GM23338 (cell line): ENCODE measurements at regions not wholly inside any gene's neighbourhood (a gene's known extent, or its start where the extent isn't known, plus 50 kb on each side); places are given as distances from the start of the nearest gene placed in this dataset.

Experiments used
- ATAC-seq: fragments of 200-7000 bp; cut with Tn5 transposase; 3 replicates; pipeline ENCODE4 v1.9.1; 2020
- DNase-seq: peaks from one replicate; pipeline ENCODE4 v3.0.0-alpha.2; 2015; ENCODE audit warnings: low spot score
- H2AFZ ChIP-seq: fragments of 200-600 bp; sonication (generic); 2 replicates; pipeline ENCODE4 v1.8.0; 2016; ENCODE audit warnings: antibody characterized with exemption, mild to moderate bottlenecking, moderate library complexity
- H3F3A ChIP-seq: fragments of 200-600 bp; sonication (generic); replicated peaks from 2 replicates; pipeline ENCODE4 v1.8.0; 2017; ENCODE audit warnings: antibody characterized with exemption, mixed run types, low read depth
- H3K27ac ChIP-seq: fragments of 200-600 bp; sonication (generic); 2 replicates; pipeline ENCODE4 v1.6.1; 2016; ENCODE audit warnings: low read depth
- H3K27me3 ChIP-seq: fragments of 200-600 bp; sonication (generic); 2 replicates; pipeline ENCODE4 v1.8.0; 2016; ENCODE audit warnings: mild to moderate bottlenecking, mixed run types, moderate library complexity; ENCODE audit not compliant: insufficient read depth
- H3K36me3 ChIP-seq: fragments of 200-600 bp; sonication (generic); 2 replicates; pipeline ENCODE4 v1.8.0; 2016; ENCODE audit warnings: mild to moderate bottlenecking; ENCODE audit not compliant: insufficient read depth
- H3K4me1 ChIP-seq: fragments of 200-600 bp; sonication (generic); 2 replicates; pipeline ENCODE4 v1.8.0; 2016; ENCODE audit warnings: mild to moderate bottlenecking, moderate library complexity; ENCODE audit not compliant: insufficient read depth
- H3K4me2 ChIP-seq: fragments of 200-600 bp; sonication (generic); 2 replicates; pipeline ENCODE4 v1.7.1; 2017; ENCODE audit warnings: mixed run types
- H3K4me3 ChIP-seq: fragments of 200-600 bp; sonication (generic); 2 replicates; pipeline ENCODE4 v1.6.1; 2016; ENCODE audit warnings: mixed run types
- H3K79me2 ChIP-seq: fragments of 200-600 bp; sonication (generic); replicated peaks from 2 replicates; pipeline ENCODE4 v1.8.0; 2017; ENCODE audit warnings: mild to moderate bottlenecking; ENCODE audit not compliant: insufficient read depth
- H3K9me2 ChIP-seq: fragments of 200-600 bp; sonication (generic); 2 replicates; pipeline ENCODE4 v1.8.0; 2017; ENCODE audit not compliant: insufficient read depth
- H4K20me1 ChIP-seq: fragments of 200-600 bp; sonication (generic); replicated peaks from 2 replicates; pipeline ENCODE4 v1.8.0; 2017; ENCODE audit warnings: mild to moderate bottlenecking; ENCODE audit not compliant: insufficient read depth
- H3K27ac Mint-ChIP-seq: 2 replicates; pipeline ENCODE4 v1.8.0; 2020; ENCODE audit warnings: inconsistent platforms, mild to moderate bottlenecking, moderate library complexity, mixed read lengths
- H3K27me3 Mint-ChIP-seq: 3 replicates; pipeline ENCODE4 v1.8.0; 2022; ENCODE audit warnings: low read depth, mild to moderate bottlenecking, moderate library complexity, mixed read lengths, inconsistent platforms; ENCODE audit not compliant: insufficient read depth, poor library complexity
- H3K36me3 Mint-ChIP-seq: 3 replicates; pipeline ENCODE4 v1.8.0; 2021; ENCODE audit warnings: low read depth, mild to moderate bottlenecking, inconsistent platforms, moderate library complexity, mixed read lengths
- H3K4me1 Mint-ChIP-seq: 3 replicates; pipeline ENCODE4 v1.8.0; 2020; ENCODE audit warnings: mild to moderate bottlenecking, inconsistent platforms, mixed read lengths
- H3K4me3 Mint-ChIP-seq: 3 replicates; pipeline ENCODE4 v1.8.0; 2021; ENCODE audit warnings: moderate library complexity, mild to moderate bottlenecking, inconsistent platforms, mixed read lengths
- H3K9me3 Mint-ChIP-seq: 3 replicates; pipeline ENCODE4 v1.8.0; 2020; ENCODE audit warnings: moderate library complexity, mild to moderate bottlenecking, inconsistent platforms, mixed read lengths
- CREB1 ChIP-seq: fragments of 250-450 bp; sonication (Bioruptor Pico); IDR thresholded peaks from 2 replicates; pipeline ENCODE4 v1.5.0; 2020; ENCODE audit warnings: low read depth, mild to moderate bottlenecking, moderate library complexity
- EZH2 ChIP-seq: fragments of 200-600 bp; sonication (generic); IDR thresholded peaks from one replicate; pipeline ENCODE4 v1.8.0; 2017; ENCODE audit warnings: antibody characterized with exemption, mild to moderate bottlenecking, low read depth; ENCODE audit not compliant: unreplicated experiment
- EZH2phosphoT487 ChIP-seq: fragments of 200-600 bp; sonication (generic); IDR thresholded peaks from one replicate; pipeline ENCODE4 v1.8.1; 2018; ENCODE audit warnings: antibody characterized with exemption; ENCODE audit not compliant: unreplicated experiment
- JUNB ChIP-seq: IDR thresholded peaks from one replicate; pipeline ENCODE4 v1.6.1; 2016; ENCODE audit warnings: antibody characterized with exemption; ENCODE audit not compliant: unreplicated experiment
- NANOG ChIP-seq: IDR thresholded peaks from 2 replicates; pipeline ENCODE4 v1.6.1; 2016; ENCODE audit warnings: antibody characterized with exemption, borderline replicate concordance
- POLR2AphosphoS5 ChIP-seq: IDR thresholded peaks from 2 replicates; pipeline ENCODE4 v1.6.1; 2016; ENCODE audit warnings: antibody characterized with exemption, low read depth
- STAT1 ChIP-seq: IDR thresholded peaks from one replicate; pipeline ENCODE4 v1.6.1; 2016; ENCODE audit warnings: antibody characterized with exemption; ENCODE audit not compliant: unreplicated experiment
- ZNF114 ChIP-seq: fragments of 250-450 bp; sonication (Bioruptor Pico); IDR thresholded peaks from 2 replicates; pipeline ENCODE4 v1.5.0; 2020; ENCODE audit warnings: mild to moderate bottlenecking, moderate library complexity
- ZNF331 ChIP-seq: fragments of 250-450 bp; sonication (Bioruptor Pico); IDR thresholded peaks from 2 replicates; pipeline ENCODE4 v1.5.0; 2020; ENCODE audit warnings: low read depth, mild to moderate bottlenecking, moderate library complexity
- TF ChIP-seq, protein P1 (sequence below): IDR thresholded peaks from one replicate; pipeline ENCODE4 v1.6.1; 2018; ENCODE audit warnings: antibody characterized with exemption; ENCODE audit not compliant: unreplicated experiment
- TF ChIP-seq, protein P2 (sequence below): fragments of 250-450 bp; sonication (Bioruptor Pico); IDR thresholded peaks from 2 replicates; pipeline ENCODE4 v1.5.0; 2020; ENCODE audit warnings: mild to moderate bottlenecking, moderate library complexity
- TF ChIP-seq, protein P3 (sequence below), 2 experiments: fragments of 200-600 bp in 1 of 2; sonication (generic) in 1 of 2; conservative IDR thresholded peaks; 2 replicates each; pipeline versions ENCODE4 v1.5.1 to v1.6.1; 2016 to 2017; ENCODE audit warnings: antibody characterized with exemption in 2 of 2, low read depth in 2 of 2, mild to moderate bottlenecking in 2 of 2, moderate library complexity in 1 of 2
- TF ChIP-seq, protein P4 (sequence below): IDR thresholded peaks from 2 replicates; pipeline ENCODE4 v1.6.1; 2016; ENCODE audit warnings: antibody characterized with exemption

DNA sequence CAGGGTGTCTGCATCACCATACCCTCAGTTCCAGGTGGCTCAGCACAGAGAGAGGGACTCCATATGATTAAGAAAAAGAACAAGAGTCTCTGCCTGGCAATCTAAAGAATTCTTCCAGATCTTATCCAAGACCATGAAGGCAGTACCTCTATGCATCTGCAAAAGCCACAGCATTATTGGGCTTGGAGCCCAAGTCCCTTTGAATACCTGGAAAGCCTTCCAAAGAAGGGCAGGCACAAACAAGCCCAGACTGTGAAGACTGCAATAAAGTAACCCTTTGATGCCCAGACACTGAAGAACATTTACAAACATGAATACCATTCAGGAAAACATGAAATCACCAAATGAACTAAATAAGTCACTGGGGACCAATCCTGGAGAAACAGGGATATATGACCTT is 60.9 kb upstream of the DIPK2A start:
- no peak for DNase-seq
- Histone ChIP-seq H3K36me3 (no peaks in the 10 kb centered on the region), H3K4me1 (no peaks in the 10 kb centered on the region), H3K9me2 (no peaks in the 10 kb centered on the region), H3F3A (no peaks in the 10 kb centered on the region), H3K4me2 (no peak overlapping the region), H3K79me2 (no peaks in the 10 kb centered on the region), H3K27me3 (no peaks in the 10 kb centered on the region), H4K20me1 (no peaks in the 10 kb centered on the region), H3K27ac (no peak overlapping the region), H2AFZ (no peak overlapping the region), H3K4me3 (no peak overlapping the region)
- Mint-ChIP-seq H3K4me1 (0 out of 3 replicates have a peak, but pooled peaks cover 2% of the 10 kb centered on the region), H3K36me3 (no peaks in the 10 kb centered on the region), H3K27me3 (peaks cover 1% of the 10 kb centered on the region), H3K9me3 (no peaks in the 10 kb centered on the region), H3K27ac (no peak overlapping the region), H3K4me3 (no peak overlapping the region)
- TF ChIP-seq NANOG (no peak), ZNF114 (no peak), POLR2AphosphoS5 (no peak), ZNF331 (CRISPR knock-in tag) (no peak), STAT1 (no peak), JUNB (no peak), EZH2 (no peak), EZH2phosphoT487 (no peak), CREB1 (CRISPR knock-in tag) (no peak)
- TF ChIP-seq, protein P1, sequence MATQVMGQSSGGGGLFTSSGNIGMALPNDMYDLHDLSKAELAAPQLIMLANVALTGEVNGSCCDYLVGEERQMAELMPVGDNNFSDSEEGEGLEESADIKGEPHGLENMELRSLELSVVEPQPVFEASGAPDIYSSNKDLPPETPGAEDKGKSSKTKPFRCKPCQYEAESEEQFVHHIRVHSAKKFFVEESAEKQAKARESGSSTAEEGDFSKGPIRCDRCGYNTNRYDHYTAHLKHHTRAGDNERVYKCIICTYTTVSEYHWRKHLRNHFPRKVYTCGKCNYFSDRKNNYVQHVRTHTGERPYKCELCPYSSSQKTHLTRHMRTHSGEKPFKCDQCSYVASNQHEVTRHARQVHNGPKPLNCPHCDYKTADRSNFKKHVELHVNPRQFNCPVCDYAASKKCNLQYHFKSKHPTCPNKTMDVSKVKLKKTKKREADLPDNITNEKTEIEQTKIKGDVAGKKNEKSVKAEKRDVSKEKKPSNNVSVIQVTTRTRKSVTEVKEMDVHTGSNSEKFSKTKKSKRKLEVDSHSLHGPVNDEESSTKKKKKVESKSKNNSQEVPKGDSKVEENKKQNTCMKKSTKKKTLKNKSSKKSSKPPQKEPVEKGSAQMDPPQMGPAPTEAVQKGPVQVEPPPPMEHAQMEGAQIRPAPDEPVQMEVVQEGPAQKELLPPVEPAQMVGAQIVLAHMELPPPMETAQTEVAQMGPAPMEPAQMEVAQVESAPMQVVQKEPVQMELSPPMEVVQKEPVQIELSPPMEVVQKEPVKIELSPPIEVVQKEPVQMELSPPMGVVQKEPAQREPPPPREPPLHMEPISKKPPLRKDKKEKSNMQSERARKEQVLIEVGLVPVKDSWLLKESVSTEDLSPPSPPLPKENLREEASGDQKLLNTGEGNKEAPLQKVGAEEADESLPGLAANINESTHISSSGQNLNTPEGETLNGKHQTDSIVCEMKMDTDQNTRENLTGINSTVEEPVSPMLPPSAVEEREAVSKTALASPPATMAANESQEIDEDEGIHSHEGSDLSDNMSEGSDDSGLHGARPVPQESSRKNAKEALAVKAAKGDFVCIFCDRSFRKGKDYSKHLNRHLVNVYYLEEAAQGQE = no peak
- TF ChIP-seq, protein P2, sequence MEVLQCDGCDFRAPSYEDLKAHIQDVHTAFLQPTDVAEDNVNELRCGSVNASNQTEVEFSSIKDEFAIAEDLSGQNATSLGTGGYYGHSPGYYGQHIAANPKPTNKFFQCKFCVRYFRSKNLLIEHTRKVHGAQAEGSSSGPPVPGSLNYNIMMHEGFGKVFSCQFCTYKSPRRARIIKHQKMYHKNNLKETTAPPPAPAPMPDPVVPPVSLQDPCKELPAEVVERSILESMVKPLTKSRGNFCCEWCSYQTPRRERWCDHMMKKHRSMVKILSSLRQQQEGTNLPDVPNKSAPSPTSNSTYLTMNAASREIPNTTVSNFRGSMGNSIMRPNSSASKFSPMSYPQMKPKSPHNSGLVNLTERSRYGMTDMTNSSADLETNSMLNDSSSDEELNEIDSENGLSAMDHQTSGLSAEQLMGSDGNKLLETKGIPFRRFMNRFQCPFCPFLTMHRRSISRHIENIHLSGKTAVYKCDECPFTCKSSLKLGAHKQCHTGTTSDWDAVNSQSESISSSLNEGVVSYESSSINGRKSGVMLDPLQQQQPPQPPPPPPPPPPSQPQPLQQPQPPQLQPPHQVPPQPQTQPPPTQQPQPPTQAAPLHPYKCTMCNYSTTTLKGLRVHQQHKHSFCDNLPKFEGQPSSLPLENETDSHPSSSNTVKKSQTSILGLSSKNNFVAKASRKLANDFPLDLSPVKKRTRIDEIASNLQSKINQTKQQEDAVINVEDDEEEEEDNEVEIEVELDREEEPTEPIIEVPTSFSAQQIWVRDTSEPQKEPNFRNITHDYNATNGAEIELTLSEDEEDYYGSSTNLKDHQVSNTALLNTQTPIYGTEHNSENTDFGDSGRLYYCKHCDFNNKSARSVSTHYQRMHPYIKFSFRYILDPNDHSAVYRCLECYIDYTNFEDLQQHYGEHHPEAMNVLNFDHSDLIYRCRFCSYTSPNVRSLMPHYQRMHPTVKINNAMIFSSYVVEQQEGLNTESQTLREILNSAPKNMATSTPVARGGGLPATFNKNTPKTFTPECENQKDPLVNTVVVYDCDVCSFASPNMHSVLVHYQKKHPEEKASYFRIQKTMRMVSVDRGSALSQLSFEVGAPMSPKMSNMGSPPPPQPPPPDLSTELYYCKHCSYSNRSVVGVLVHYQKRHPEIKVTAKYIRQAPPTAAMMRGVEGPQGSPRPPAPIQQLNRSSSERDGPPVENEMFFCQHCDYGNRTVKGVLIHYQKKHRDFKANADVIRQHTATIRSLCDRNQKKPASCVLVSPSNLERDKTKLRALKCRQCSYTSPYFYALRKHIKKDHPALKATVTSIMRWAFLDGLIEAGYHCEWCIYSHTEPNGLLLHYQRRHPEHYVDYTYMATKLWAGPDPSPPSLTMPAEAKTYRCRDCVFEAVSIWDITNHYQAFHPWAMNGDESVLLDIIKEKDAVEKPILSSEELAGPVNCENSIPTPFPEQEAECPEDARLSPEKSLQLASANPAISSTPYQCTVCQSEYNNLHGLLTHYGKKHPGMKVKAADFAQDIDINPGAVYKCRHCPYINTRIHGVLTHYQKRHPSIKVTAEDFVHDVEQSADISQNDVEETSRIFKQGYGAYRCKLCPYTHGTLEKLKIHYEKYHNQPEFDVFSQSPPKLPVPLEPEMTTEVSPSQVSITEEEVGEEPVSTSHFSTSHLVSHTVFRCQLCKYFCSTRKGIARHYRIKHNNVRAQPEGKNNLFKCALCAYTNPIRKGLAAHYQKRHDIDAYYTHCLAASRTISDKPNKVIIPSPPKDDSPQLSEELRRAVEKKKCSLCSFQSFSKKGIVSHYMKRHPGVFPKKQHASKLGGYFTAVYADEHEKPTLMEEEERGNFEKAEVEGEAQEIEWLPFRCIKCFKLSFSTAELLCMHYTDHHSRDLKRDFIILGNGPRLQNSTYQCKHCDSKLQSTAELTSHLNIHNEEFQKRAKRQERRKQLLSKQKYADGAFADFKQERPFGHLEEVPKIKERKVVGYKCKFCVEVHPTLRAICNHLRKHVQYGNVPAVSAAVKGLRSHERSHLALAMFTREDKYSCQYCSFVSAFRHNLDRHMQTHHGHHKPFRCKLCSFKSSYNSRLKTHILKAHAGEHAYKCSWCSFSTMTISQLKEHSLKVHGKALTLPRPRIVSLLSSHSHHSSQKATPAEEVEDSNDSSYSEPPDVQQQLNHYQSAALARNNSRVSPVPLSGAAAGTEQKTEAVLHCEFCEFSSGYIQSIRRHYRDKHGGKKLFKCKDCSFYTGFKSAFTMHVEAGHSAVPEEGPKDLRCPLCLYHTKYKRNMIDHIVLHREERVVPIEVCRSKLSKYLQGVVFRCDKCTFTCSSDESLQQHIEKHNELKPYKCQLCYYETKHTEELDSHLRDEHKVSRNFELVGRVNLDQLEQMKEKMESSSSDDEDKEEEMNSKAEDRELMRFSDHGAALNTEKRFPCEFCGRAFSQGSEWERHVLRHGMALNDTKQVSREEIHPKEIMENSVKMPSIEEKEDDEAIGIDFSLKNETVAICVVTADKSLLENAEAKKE (CRISPR knock-in tag) = no peak
- TF ChIP-seq, protein P3, sequence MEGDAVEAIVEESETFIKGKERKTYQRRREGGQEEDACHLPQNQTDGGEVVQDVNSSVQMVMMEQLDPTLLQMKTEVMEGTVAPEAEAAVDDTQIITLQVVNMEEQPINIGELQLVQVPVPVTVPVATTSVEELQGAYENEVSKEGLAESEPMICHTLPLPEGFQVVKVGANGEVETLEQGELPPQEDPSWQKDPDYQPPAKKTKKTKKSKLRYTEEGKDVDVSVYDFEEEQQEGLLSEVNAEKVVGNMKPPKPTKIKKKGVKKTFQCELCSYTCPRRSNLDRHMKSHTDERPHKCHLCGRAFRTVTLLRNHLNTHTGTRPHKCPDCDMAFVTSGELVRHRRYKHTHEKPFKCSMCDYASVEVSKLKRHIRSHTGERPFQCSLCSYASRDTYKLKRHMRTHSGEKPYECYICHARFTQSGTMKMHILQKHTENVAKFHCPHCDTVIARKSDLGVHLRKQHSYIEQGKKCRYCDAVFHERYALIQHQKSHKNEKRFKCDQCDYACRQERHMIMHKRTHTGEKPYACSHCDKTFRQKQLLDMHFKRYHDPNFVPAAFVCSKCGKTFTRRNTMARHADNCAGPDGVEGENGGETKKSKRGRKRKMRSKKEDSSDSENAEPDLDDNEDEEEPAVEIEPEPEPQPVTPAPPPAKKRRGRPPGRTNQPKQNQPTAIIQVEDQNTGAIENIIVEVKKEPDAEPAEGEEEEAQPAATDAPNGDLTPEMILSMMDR (conservative IDR thresholded peaks at IDR 0.05; ENCODE audit: low read depth in 2 of 2) = no peak
- TF ChIP-seq, protein P4, sequence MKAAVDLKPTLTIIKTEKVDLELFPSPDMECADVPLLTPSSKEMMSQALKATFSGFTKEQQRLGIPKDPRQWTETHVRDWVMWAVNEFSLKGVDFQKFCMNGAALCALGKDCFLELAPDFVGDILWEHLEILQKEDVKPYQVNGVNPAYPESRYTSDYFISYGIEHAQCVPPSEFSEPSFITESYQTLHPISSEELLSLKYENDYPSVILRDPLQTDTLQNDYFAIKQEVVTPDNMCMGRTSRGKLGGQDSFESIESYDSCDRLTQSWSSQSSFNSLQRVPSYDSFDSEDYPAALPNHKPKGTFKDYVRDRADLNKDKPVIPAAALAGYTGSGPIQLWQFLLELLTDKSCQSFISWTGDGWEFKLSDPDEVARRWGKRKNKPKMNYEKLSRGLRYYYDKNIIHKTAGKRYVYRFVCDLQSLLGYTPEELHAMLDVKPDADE = no peak
- ATAC-seq = no peak
